Mucosa of stomach (tissue), 1 donor: ENCODE measurements at regions not wholly inside any gene's neighbourhood (a gene's known extent, or its start where the extent isn't known, plus 50 kb on each side); places are given as distances from the start of the nearest gene placed in this dataset.

Experiments
- H3K27me3 ChIP-seq: one replicate; pipeline ENCODE4 v1.7.0; 2013; ENCODE audit warnings: mild to moderate bottlenecking, low read length; ENCODE audit not compliant: control insufficient read depth, insufficient read depth
- H3K36me3 ChIP-seq: one replicate; pipeline ENCODE4 v1.7.0; 2013; ENCODE audit warnings: low read length; ENCODE audit not compliant: control insufficient read depth, insufficient read depth
- H3K4me1 ChIP-seq: one replicate; pipeline ENCODE4 v1.7.0; 2013; ENCODE audit warnings: mild to moderate bottlenecking, low read length; ENCODE audit not compliant: control insufficient read depth, insufficient read depth
- H3K4me3 ChIP-seq: one replicate; pipeline ENCODE4 v1.7.0; 2013; ENCODE audit warnings: low read length
- H3K9ac ChIP-seq: one replicate; pipeline ENCODE4 v1.7.0; 2013; ENCODE audit warnings: mild to moderate bottlenecking, low read length, moderate library complexity
- H3K9me3 ChIP-seq: one replicate; pipeline ENCODE4 v1.7.0; 2013; ENCODE audit warnings: mild to moderate bottlenecking, low read length, moderate library complexity; ENCODE audit not compliant: control insufficient read depth
- donor health status: Pancreatic carcinoma.

DNA sequence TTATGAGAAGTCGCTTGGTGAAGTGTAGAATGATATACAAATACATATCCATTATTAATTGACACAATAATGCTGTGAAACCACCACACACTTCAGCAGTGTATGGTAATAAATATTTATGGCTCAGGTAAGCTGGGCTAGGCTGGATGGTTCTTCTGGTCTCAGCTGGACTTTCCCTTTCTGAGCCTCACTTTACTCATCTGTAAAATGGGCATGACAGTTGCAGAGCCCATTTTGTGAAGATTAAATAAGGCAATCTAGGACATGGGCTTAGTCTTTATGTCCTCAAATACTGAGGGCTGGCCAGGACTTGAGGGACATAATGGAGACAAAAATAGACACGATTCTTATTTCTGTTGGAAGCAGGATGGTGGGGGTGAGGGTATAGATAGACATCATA is 196.1 kb downstream of the MIAT start:
- Histone ChIP-seq H3K9ac (no peak overlapping the region), H3K36me3 (no peaks in the 10 kb centered on the region), H3K4me3 (no peak overlapping the region), H3K4me1 (no peaks in the 10 kb centered on the region), H3K9me3 (no peaks in the 10 kb centered on the region), H3K27me3 (no peaks in the 10 kb centered on the region)

DNA sequence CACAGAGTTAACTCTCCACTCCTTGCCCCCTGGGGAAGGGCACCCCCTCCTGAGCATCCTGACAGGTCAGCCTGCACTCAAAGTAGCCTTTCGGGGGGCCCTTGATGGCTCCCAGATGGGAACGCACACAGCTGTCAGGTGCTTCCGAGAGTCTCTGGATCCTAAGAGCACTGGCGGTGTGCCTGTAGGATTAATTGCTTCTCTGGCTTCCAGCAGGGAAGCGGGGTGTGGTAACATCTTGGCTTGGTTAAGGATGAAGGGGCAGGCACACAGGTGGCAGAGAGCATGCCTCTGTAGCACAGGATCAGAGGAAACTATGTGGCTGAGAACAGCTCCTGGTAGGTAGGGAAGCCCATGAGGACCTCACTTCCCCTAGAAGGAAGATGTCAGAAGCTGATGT is 199.8 kb downstream of the MIAT start:
- no peak overlapping the region for H3K9ac ChIP-seq
- H3K9me3 ChIP-seq = no peaks in the 10 kb centered on the region
- no peak overlapping the region for H3K4me3 ChIP-seq
- H3K36me3 ChIP-seq = no peaks in the 10 kb centered on the region
- no peaks in the 10 kb centered on the region for H3K27me3 ChIP-seq
- H3K4me1 ChIP-seq = no peaks in the 10 kb centered on the region

DNA sequence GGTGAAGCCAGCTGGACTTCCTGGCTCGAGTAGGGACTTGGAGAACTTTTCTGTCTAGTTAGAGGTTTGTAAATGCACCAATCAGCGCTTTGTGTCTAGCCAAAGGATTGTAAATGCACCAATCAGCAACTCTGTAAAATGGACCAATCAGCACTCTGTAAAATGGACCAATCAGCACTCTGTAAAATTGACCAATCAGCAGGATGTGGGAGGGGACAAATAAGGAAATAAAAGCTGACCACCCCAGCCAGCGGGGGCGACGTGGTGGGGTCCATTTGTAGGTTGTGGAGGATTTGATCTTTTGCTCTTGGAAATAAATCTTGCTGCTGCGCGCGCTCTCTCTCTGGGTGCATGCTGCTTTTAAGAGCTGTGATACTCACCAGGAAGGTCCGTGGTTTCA is 202.9 kb downstream of the MIAT start:
- H3K9ac ChIP-seq = no peak overlapping the region
- no peaks in the 10 kb centered on the region for H3K9me3 ChIP-seq
- H3K4me3 ChIP-seq = no peak overlapping the region
- H3K36me3 ChIP-seq = no peaks in the 10 kb centered on the region
- H3K4me1 ChIP-seq = no peaks in the 10 kb centered on the region
- no peaks in the 10 kb centered on the region for H3K27me3 ChIP-seq

DNA sequence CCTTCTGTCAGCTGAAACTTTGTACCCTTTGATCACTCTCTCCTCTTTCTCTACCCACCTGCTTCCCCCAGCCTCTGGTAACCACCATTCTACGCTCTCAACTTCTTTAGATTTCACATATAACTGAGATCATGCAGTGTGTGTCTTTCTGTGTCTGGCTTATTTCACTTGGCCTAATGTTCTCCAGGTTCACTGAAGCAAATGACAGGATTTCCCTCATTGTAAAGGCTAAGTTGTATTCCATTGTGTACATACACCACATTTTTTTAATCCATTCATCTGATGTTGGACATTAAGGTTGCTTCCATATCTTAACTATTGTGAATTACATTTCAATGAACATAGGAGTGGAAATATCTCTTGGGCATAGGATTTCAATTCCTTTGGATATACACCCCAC is 207.6 kb downstream of the MIAT start:
- Histone ChIP-seq H3K27me3 (no peaks in the 10 kb centered on the region), H3K9me3 (no peaks in the 10 kb centered on the region), H3K4me1 (no peaks in the 10 kb centered on the region), H3K36me3 (no peaks in the 10 kb centered on the region), H3K4me3 (no peak overlapping the region), H3K9ac (no peak overlapping the region)

DNA sequence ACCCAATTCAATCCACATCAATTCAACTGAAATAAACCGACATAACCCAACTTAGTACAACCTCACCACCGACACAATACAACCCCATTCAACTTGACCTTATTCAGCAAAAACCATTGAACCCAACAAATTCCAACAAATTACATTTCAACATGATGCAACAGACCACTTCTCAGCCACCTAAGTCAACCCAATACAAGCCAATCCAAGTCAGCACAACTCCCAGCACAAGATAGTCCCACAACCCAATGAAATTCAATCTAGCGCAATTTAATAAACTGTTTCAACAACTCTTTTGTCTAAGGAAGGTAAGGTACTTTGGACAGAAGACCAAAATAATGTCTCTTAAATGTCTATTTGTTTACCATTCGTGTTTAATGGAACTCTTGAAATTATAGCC is 226.0 kb downstream of the MIAT start:
- Histone ChIP-seq H3K4me1 (no peaks in the 10 kb centered on the region), H3K27me3 (no peaks in the 10 kb centered on the region), H3K9me3 (no peaks in the 10 kb centered on the region), H3K9ac (no peak overlapping the region), H3K4me3 (no peak overlapping the region), H3K36me3 (no peaks in the 10 kb centered on the region)

DNA sequence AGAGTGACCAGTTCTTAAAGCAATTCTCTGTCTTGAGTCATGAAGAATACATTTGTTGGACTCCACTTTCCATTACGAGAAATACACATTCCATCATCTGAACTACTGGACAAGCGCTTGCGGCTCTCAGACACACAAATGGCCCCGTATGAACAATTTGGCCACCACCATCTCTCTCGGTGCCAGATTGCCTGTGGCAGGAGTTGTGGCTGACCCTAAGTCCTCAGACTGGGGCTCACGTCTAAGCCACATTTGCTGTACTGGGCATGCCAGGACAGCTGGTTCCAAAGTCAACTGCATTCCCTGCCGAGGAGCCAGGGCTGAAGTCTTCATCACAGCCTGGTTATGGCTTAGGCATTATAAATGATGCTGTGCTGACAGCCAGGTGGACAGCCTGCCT is 227.5 kb downstream of the MIAT start:
- Histone ChIP-seq H3K27me3 (no peaks in the 10 kb centered on the region), H3K4me3 (no peak overlapping the region), H3K9me3 (no peaks in the 10 kb centered on the region), H3K4me1 (no peaks in the 10 kb centered on the region), H3K9ac (no peak overlapping the region), H3K36me3 (no peaks in the 10 kb centered on the region)

DNA sequence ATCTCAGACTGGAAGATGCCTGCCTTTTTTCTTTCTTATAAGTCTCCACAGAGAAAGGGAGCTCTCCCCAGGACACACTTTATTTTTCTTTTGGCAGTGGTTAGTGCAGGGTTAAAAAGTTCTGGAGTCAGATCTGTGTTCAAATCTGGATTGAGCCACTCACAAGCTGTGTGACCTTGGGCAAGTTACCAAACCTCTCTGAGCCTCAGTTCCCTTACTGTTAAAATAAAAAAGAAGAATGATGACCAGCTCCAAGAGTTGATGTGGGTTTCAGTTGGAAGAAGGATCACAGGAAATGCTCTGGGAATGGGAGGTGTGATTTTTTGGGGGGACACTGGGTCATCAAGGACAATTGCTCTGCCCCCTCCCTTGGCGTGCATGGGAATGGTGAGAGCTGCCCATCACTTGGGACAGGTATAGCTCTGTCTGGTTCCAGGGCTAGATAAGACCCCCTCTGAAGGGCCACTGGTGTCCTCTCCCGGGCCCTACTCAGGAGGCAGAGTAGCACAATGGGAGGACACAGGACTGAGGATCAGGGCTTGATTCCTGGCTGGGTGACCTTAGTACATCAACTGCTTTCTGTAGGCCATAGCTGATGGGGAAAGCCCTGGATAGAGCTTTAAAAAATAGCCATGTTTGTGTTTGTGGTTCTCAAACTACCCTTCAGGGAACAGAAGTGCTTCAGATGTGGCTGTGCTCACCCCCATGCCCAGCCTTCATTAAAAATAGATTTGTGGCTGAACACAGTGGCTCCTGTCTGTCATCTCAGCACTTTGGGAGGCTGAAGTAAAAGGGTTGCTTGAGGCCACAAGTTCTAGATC is 228.3 kb downstream of the MIAT start:
- H3K36me3 ChIP-seq = no peaks in the 10 kb centered on the region
- H3K9ac ChIP-seq = no peak overlapping the region
- no peaks in the 10 kb centered on the region for H3K9me3 ChIP-seq
- H3K4me1 ChIP-seq = no peaks in the 10 kb centered on the region
- H3K4me3 ChIP-seq = no peak overlapping the region
- no peaks in the 10 kb centered on the region for H3K27me3 ChIP-seq

DNA sequence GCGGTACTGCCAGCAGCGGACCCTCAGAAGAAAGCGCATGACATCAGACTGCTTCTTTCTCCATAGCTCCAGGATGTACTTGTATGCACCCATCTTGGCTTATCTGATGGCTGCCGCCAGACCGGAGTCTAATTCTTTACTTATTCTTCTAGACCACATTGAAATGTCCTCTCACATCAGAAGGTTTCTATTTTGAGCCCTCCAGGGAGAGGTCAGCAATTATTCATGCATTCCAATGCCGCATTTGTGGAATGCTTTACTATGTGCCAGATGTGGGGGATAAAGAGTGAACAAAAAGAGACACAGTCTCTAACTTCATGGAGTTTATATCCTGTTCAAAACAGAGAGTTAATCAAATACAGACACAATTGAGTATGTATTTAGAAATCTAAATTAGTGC is 230.1 kb downstream of the MIAT start:
- Histone ChIP-seq H3K36me3 (no peaks in the 10 kb centered on the region), H3K9ac (no peak overlapping the region), H3K9me3 (no peaks in the 10 kb centered on the region), H3K27me3 (peaks cover 3% of the 10 kb centered on the region), H3K4me3 (no peak overlapping the region), H3K4me1 (no peaks in the 10 kb centered on the region)

DNA sequence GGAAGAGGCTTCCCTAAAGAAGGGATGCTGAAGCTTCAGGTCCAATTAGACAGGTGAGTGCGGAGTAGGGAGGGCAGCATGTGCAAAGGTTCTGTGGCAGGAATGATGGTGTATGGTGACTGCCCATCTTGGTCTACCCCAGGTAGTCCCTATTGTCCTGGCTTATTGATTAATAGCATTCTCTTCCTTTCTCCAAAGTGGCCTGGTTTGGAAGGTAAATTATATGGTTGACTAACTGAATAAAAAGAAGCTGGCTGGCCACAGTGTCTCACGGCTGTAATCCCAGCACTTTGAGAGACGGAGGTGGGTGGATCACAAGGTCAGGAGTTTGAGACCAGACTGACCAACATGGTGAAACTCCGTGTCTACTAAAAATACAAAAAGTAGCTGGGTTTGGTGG is 230.5 kb downstream of the MIAT start:
- no peak overlapping the region for H3K9ac ChIP-seq
- peaks cover 5% of the 10 kb centered on the region for H3K27me3 ChIP-seq
- no peak overlapping the region for H3K4me3 ChIP-seq
- no peaks in the 10 kb centered on the region for H3K4me1 ChIP-seq
- no peaks in the 10 kb centered on the region for H3K9me3 ChIP-seq
- H3K36me3 ChIP-seq = no peaks in the 10 kb centered on the region

DNA sequence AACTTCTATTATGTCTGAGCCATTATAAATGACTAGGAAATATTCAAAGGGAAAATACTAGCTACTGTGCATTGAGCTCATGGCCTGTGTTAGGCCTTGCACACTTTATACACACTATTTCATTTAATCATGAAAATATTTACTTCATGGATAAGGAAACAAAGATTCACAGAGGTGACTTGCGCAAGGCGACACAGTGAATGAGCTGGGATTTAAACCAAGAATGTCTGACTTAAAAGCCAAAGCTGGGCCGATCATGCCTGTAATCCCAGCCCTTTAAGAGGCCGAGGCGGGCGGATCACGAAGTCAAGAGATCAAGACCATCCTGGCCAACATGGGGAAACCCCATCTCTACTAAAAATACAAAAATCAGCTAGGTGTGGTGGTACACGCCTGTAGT is 231.5 kb downstream of the MIAT start:
- Histone ChIP-seq H3K9me3 (no peaks in the 10 kb centered on the region), H3K27me3 (peaks cover 5% of the 10 kb centered on the region), H3K9ac (no peak overlapping the region), H3K4me3 (no peak overlapping the region), H3K4me1 (no peaks in the 10 kb centered on the region), H3K36me3 (no peaks in the 10 kb centered on the region)

DNA sequence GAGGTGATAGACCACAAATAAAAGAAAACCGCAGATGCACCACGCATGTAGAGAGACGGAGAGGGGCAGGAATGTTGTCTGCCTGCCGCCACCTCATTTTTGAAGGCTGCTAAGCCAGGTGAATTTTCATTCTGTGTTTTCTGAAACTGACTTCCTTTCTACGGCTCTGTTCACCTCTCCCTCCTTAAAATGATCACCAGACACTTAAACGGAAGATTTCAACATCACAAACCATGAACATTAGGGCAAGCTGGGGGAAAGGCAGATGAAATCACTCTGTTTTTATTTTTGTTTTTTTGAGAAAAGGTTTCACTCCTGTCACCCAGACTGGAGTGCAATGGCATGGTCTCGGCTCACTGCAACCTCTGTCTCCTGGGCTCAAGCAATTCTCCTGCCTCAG is 232.4 kb downstream of the MIAT start:
- Histone ChIP-seq H3K36me3 (no peaks in the 10 kb centered on the region), H3K4me1 (no peaks in the 10 kb centered on the region), H3K9me3 (no peaks in the 10 kb centered on the region), H3K4me3 (no peak overlapping the region), H3K27me3 (peaks cover 5% of the 10 kb centered on the region), H3K9ac (no peak overlapping the region)

DNA sequence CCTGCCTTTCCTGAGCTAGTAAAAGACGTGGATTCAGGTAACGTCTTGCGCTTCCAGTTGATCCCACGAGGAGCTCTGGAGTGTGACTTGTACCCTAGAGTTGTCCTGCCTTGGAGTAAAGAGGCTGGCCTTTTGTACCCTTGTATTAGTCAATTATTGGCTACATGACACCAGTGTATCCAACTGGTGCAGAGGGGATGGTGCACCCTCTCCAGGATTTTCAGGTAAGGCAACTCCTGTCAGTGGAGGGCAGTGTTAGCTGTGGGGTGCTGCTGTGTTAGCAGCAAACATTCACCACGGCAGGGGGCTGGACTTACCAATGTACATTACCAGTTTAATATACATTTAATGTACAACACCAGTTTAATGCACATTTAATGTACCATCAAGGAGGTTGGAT is 233.5 kb downstream of the MIAT start:
- Histone ChIP-seq H3K9ac (no peak overlapping the region), H3K36me3 (no peaks in the 10 kb centered on the region), H3K4me1 (no peaks in the 10 kb centered on the region), H3K27me3 (peaks cover 5% of the 10 kb centered on the region), H3K9me3 (no peaks in the 10 kb centered on the region), H3K4me3 (no peak overlapping the region)

DNA sequence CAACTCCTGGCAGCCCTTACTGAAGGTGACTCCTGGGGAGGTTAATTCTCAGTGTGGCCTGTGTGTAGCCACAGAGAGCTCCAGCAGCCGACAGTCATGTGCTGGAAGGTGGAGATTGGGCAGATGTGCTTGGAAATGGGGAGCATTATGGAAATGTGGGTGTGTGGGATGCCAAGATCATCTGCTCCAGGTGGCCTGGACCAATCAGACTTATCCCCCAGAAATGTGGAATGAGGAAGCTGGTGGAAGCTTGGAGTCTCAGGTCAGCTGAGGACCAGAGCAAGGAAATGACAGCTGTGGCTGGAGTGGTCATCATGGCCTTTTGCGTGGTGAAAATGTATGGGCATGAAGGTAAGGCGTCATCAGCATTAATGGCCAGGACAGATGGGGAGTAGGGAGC is 234.0 kb downstream of the MIAT start:
- H3K36me3 ChIP-seq = no peaks in the 10 kb centered on the region
- H3K4me3 ChIP-seq = no peak overlapping the region
- H3K9me3 ChIP-seq = no peaks in the 10 kb centered on the region
- peaks cover 5% of the 10 kb centered on the region for H3K27me3 ChIP-seq
- H3K4me1 ChIP-seq = no peaks in the 10 kb centered on the region
- H3K9ac ChIP-seq = no peak overlapping the region
